SHP77 treated with DMSO at 0.1 percent for 48 hours (cell line): ENCODE measurements at regions not wholly inside any gene's neighbourhood (a gene's known extent, or its start where the extent isn't known, plus 50 kb on each side); places are given as distances from the start of the nearest gene placed in this dataset.

ENCODE experiments used
- DNase-seq: peaks from one replicate; lab custom pipeline; 2025; lab: John Stamatoyannopoulos, UW

DNA sequence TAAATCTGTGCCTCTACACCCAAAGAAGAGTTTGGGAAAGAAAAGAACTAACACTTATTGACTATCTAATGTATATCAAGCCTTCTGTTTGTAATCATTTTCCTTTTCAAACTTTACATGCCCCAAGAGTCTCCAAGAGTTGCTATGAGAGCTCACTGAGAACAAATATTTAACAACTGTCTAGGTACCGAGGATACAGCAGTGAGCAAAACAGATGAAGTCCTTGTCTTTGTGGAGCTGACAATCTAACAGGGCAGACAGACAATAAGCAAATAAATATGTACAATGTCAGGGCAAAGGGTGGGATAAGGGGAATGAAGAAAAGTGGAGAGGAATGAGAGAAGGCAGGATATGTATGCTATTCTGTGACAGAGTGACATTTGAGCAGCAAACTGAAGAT is 64.8 kb upstream of the KSR1 start:
- DNase-seq, result no peak

DNA sequence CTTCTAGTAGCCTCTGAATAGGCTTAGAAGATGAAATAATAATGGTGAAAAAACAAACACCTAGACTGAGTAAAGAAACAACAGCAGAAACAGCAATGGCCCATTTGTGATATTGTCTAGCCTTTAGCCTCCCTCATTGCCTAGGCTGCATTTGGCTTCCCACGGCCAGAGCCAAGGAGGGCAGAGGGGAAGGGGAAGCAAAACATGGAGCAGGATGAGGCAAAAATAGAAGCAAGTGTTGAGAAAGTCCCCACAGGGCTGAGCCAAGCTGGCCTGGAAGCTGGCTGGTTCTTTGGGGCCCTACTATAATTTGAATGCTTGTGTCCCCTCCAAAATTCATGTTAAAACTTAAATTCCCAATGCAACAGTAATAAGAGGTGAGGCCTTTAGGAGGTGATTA is 60.2 kb upstream of the KSR1 start:
- no peak for DNase-seq

DNA sequence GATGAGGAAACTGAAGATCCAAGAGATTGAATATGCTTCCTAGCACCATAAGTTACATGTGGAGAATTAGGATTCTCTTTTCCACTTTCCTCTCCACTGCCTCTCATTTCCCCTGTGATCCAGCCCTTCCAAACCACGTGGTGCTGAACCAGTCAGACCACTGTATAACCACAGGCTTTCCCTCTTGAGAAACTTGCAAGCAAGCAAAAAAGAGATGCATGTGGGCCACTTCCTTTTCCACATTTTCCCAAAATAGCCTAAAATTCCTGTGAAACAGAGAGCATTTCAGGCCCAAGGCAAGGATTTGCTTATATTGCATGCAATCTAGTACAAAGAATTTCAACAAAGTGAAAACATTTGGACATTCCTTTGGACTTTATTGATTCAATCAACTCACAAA is 59.3 kb upstream of the KSR1 start:
- DNase-seq, result no peak

DNA sequence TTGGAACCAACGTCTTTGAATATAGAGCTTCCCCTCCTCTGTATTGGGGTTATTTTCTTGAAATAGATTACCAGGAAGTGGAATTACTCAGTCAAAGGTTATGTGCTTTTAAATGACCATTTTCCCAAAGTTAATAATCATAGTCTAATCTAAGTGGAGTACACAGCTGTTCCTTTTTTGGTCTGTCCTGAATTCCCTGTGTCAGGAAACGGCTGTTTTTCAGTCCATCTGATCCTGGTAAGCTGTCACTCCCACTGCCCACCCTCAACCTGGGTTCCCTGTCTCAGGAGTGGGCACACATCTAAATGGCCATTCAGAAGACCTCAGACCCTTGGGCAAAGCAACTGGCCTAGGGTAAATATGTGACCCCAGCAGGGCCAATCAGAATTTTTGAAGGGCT is 57.6 kb upstream of the KSR1 start:
- DNase-seq, result no peak

DNA sequence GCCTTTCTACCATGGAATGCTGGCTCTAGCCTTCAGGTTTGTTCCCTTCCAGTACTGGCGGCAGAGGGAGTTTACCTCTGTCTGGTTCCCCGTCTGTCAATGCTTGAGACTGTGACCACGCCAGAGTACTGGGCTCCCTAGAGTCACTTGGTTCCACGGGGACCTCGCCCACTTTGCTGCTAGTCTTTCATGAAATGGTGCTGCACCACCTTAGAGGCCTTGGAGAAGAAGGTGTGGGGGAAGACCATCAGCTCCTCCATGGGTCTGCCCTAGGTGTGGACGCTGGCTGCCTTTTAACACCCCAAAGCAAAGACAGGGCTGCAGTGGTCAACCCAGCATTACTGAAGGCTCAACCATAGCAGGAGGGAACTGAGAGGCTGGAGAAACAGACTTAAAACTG is 55.3 kb upstream of the KSR1 start:
- no peak for DNase-seq

DNA sequence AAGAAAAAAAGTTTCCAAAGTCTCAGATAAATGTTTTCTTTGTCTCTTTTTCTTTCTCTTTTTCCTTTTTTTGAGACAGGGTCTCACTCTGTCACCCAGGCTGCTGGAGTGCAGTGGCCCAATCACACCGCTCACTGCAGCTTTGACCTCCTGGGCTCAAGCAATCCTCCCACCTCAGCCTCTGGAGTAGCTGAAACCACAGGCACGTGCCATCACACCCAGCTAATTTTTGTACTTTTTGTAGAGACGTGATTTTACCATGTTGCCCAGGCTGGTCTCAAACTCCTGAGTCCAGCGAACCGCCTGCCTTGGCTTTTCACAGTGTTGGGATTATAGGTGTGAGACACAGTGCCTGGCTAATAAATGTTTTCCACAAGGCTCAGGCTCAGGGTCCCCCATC is 53.3 kb upstream of the KSR1 start:
- DNase-seq, result no peak

DNA sequence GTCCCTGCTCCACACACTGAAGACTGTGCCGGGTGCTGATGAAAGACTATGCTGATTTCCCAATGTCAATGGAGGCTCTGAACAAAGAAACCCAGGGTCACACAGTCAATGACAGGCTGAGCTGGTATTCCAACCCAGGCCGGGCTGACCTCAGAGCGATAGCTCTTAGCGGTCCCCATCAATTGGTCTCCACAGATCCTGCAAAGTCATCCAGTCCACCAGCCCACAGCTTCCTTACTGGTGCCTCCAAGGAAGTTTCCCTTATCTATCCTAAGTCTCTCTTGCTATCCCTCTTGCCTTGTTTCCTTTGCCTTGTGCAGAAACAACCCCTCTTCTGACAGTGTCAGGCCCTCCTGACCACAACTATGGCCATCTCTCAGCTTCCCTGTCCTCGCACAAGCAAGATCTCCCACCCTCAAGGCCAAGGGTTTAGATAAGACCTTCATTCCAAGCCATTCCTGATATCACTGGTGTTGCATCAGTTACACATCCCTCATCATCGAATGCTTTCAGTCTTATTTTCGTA is 52.7 kb upstream of the KSR1 start:
- no peak for DNase-seq

DNA sequence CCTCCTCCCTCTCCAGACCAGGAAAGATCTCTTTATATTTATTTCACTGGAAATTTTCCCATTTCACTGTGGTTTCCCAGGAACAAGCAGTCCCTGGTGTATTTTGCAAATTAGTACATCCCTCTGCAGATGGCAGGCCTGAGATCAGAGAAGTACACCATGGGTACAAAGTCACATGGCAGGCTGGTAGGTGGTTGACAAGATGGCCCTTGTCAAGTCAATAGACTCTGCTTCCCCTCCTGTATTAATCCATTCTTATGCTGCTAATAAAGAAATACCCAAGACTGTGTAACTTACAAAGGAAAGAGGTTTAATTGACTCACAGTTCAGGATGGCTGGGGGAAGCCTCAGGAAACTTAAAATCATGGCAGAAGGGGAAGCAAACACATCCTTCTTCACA is 51.6 kb upstream of the KSR1 start:
- DNase-seq, result no peak
